BLaER1 treated with 17β-estradiol and CSF1 and Interleukin-3, amounts not matched to agents 10 nM and 100 nM (cell line): ENCODE measurements at regions not wholly inside any gene's neighbourhood (a gene's known extent, or its start where the extent isn't known, plus 50 kb on each side); places are given as distances from the start of the nearest gene placed in this dataset.
A peak's percentile ranks its signal among the peaks of the same experiment; 100 is the strongest.
"Not testable (repeated sequence)": the region's sequence is repeated elsewhere in the genome, so short reads cannot be mapped to it uniquely, and the experiment has no call there.

Experiments
- H3K27ac ChIP-seq, 11 experiments: shearing (Covaris generic); formaldehyde crosslinking; 2 replicates each; pipeline ENCODE4 v1.8.1; 2022
- H3K27me3 ChIP-seq, 11 experiments: shearing (Covaris generic); formaldehyde crosslinking; 2 replicates each; pipeline ENCODE4 v1.8.1; 2022
- H3K36me3 ChIP-seq, 11 experiments: shearing (Covaris generic); formaldehyde crosslinking; 2 replicates each; pipeline ENCODE4 v1.8.1; 2022
- H3K4me1 ChIP-seq, 10 experiments: shearing (Covaris generic); formaldehyde crosslinking; 2 replicates each; pipeline ENCODE4 v1.8.1; 2022
- H3K4me2 ChIP-seq, 11 experiments: shearing (Covaris generic); formaldehyde crosslinking; 2 replicates each; pipeline ENCODE4 v1.8.1; 2022
- H3K4me3 ChIP-seq, 10 experiments: shearing (Covaris generic); formaldehyde crosslinking; 2 replicates each; pipeline ENCODE4 v1.8.1; 2022
- H3K9ac ChIP-seq, 11 experiments: shearing (Covaris generic); formaldehyde crosslinking; 2 replicates each; pipeline ENCODE4 v1.8.1; 2022
- H3K9me3 ChIP-seq, 11 experiments: shearing (Covaris generic); formaldehyde crosslinking; replicated peaks in 1 of 11; 2 replicates each; pipeline ENCODE4 v1.8.1; 2022
- H4K20me1 ChIP-seq, 11 experiments: shearing (Covaris generic); formaldehyde crosslinking; 2 replicates each; pipeline ENCODE4 v1.8.1; 2022
- Cebpa-rat ChIP-seq, 11 experiments: shearing (Covaris generic); IDR thresholded peaks; 2 replicates each; pipeline ENCODE4 v1.8.1; 2022

GRCh38 chrX:55874807-55875206 is 157.3 kb downstream of the RRAGB start:
- H3K9ac ChIP-seq, result no peak overlapping the region
- no peak overlapping the region for H3K4me3 ChIP-seq
- H3K4me2 ChIP-seq, result no peak overlapping the region
- no peaks in the 10 kb centered on the region; a peak in 1 of 22 replicates for H4K20me1 ChIP-seq
- peaks cover 0 to 6% (median 0%) of the 10 kb centered on the region in 10 experiments; a peak in 1 of 20 replicates for H3K4me1 ChIP-seq
- H3K36me3 ChIP-seq, result no peaks in the 10 kb centered on the region
- peaks cover 5 to 21% (median 10%) of the 10 kb centered on the region in 11 experiments; a peak in 16 of 22 replicates for H3K9me3 ChIP-seq
- TF ChIP-seq Cebpa-rat (IDR thresholded peaks at IDR 0.05), result no peak
- H3K27me3 ChIP-seq, result peaks cover 67 to 97% (median 86%) of the 10 kb centered on the region in 11 experiments
- H3K27ac ChIP-seq, result no peak overlapping the region

GRCh38 chrX:55883541-55883940 is 166.0 kb downstream of the RRAGB start:
- H3K4me1 ChIP-seq, H3K9ac ChIP-seq: not testable (repeated sequence)

GRCh38 chrX:55907968-55908607 is 190.5 kb downstream of the RRAGB start:
- TF ChIP-seq Cebpa-rat (IDR thresholded peaks at IDR 0.05), result no peak
- H3K4me2 ChIP-seq, result peak overlapping the region; percentile 34 to 65 (median 55)
- H3K36me3 ChIP-seq, result no peaks in the 10 kb centered on the region
- peaks cover 0 to 8% (median 0%) of the 10 kb centered on the region in 10 experiments; a peak in 3 of 20 replicates for H3K4me1 ChIP-seq
- peak overlapping the region; percentile 62 to 73 (median 66) for H3K4me3 ChIP-seq
- H4K20me1 ChIP-seq, result no peaks in the 10 kb centered on the region
- peaks cover 26 to 89% (median 81%) of the 10 kb centered on the region in 11 experiments; a peak in 21 of 22 replicates for H3K27me3 ChIP-seq
- H3K9me3 ChIP-seq, result peaks cover 2 to 10% (median 3%) of the 10 kb centered on the region in 11 experiments; a peak in 21 of 22 replicates
- H3K27ac ChIP-seq, result peak overlapping the region; percentile 18 to 75 (median 58); a peak in 20 of 22 replicates
- H3K9ac ChIP-seq, result peak overlapping the region; percentile 55 to 78 (median 68)

More at GRCh38 chrX:55883541-55883940, 166.0 kb downstream of the RRAGB start:
- H3K4me2 ChIP-seq, H3K27ac ChIP-seq, H3K36me3 ChIP-seq, H4K20me1 ChIP-seq, H3K4me3 ChIP-seq: not testable (repeated sequence)
- Histone ChIP-seq H3K9me3 (peaks cover 0 to 19% (median 8%) of the 10 kb centered on the region in 11 experiments; a peak in 13 of 22 replicates), H3K27me3 (peaks cover 17 to 58% (median 45%) of the 10 kb centered on the region in 11 experiments; a peak in 20 of 22 replicates)

GRCh38 chrX:55908661-55909212 is 191.2 kb downstream of the RRAGB start:
- TF ChIP-seq Cebpa-rat (IDR thresholded peaks at IDR 0.05), result no peak
- Histone ChIP-seq H3K9me3 (peaks cover 0 to 5% (median 0%) of the 10 kb centered on the region in 11 experiments; a peak in 1 of 22 replicates), H3K36me3 (no peaks in the 10 kb centered on the region), H3K9ac (peak overlapping the region; percentile 55 to 78 (median 68)), H3K27ac (peak overlapping the region; percentile 18 to 75 (median 58); a peak in 20 of 22 replicates), H3K4me3 (peak overlapping the region; percentile 62 to 73 (median 66)), H4K20me1 (no peaks in the 10 kb centered on the region), H3K27me3 (peaks cover 30 to 96% (median 86%) of the 10 kb centered on the region in 11 experiments), H3K4me1 (peaks cover 0 to 8% (median 0%) of the 10 kb centered on the region in 10 experiments; a peak in 3 of 20 replicates), H3K4me2 (peak overlapping the region; percentile 41 to 65 (median 55))

GRCh38 chrX:55919367-55920221 is 202.0 kb downstream of the RRAGB start:
- Histone ChIP-seq H3K9me3 (peaks cover 0 to 16% (median 6%) of the 10 kb centered on the region in 11 experiments; a peak in 15 of 22 replicates), H3K9ac (no peak overlapping the region), H3K27me3 (peaks cover 50 to 80% (median 70%) of the 10 kb centered on the region in 11 experiments), H3K4me2 (peak overlapping the region in 6 of 11 experiments; percentile 0 to 20 (median 12); a peak in 3 of 22 replicates), H3K4me1 (peaks cover 0 to 9% (median 6%) of the 10 kb centered on the region in 10 experiments; a peak in 6 of 20 replicates), H3K36me3 (no peaks in the 10 kb centered on the region), H3K4me3 (no peak overlapping the region), H4K20me1 (no peaks in the 10 kb centered on the region), H3K27ac (no peak overlapping the region)
- TF ChIP-seq Cebpa-rat (IDR thresholded peaks at IDR 0.05), result no peak

GRCh38 chrX:55924574-55924973 is 207.0 kb downstream of the RRAGB start:
- Histone ChIP-seq H3K36me3 (no peaks in the 10 kb centered on the region), H3K9ac (no peak overlapping the region), H3K27ac (no peak overlapping the region), H3K27me3 (peaks cover 11 to 50% (median 30%) of the 10 kb centered on the region in 11 experiments; a peak in 21 of 22 replicates), H3K4me1 (peaks cover 0 to 4% (median 1%) of the 10 kb centered on the region in 10 experiments; a peak in 4 of 20 replicates), H4K20me1 (no peaks in the 10 kb centered on the region), H3K9me3 (peaks cover 0 to 30% (median 9%) of the 10 kb centered on the region in 11 experiments; a peak in 16 of 22 replicates), H3K4me2 (no peak overlapping the region), H3K4me3 (no peak overlapping the region)
- no peak for TF ChIP-seq Cebpa-rat (IDR thresholded peaks at IDR 0.05)

GRCh38 chrX:55928529-55928928 is 211.0 kb downstream of the RRAGB start:
- not testable (repeated sequence) for H3K4me3 ChIP-seq, H3K36me3 ChIP-seq, H3K27ac ChIP-seq, H3K4me2 ChIP-seq, H3K4me1 ChIP-seq, H4K20me1 ChIP-seq, H3K9ac ChIP-seq
- peaks cover 16 to 60% (median 35%) of the 10 kb centered on the region in 11 experiments; a peak in 20 of 22 replicates for H3K27me3 ChIP-seq
- peaks cover 0 to 19% (median 3%) of the 10 kb centered on the region in 11 experiments; a peak in 10 of 22 replicates for H3K9me3 ChIP-seq
